Panc1 (cell line): ENCODE measurements at regions not wholly inside any gene's neighbourhood (a gene's known extent, or its start where the extent isn't known, plus 50 kb on each side); places are given as distances from the start of the nearest gene placed in this dataset.

ENCODE experiments used
- ATAC-seq: fragments of 200-7000 bp; cut with Tn5 transposase; 2 replicates; pipeline ENCODE4 v1.9.1; 2020; ENCODE audit warnings: mild to moderate bottlenecking, moderate library complexity
- BruUV-seq: library from RNA; stranded (reverse); fragments of 400-500 nt; replicated peaks from 2 replicates; lab custom pipeline; 2021; lab: Mats Ljungman, UMichigan
- CTCF ChIA-PET: fragments of 300-600 bp; sonication (Branson Sonifier 250); formaldehyde crosslinking; loops from one replicate; lab custom pipeline; 2022; ENCODE audit warnings: antibody characterized with exemption; lab: Charles Lee
- POLR2A ChIA-PET: fragments of 300-600 bp; sonication (Branson Sonifier 250); formaldehyde crosslinking; loops from one replicate; lab custom pipeline; 2022; ENCODE audit warnings: antibody characterized with exemption; lab: Charles Lee
- DNase-seq: peaks from one replicate; pipeline ENCODE4 v3.0.0-alpha.2; 2010; ENCODE audit warnings: low read depth, low spot score
- H3K27ac ChIP-seq: 2 replicates; pipeline ENCODE4 v1.5.1; 2011; ENCODE audit warnings: mild to moderate bottlenecking, low read length, inconsistent platforms
- H3K27me3 ChIP-seq: fragments of 200-500 bp; sonication (Bioruptor generic); 2 replicates; pipeline ENCODE4 v1.6.0; 2014; ENCODE audit warnings: low read length, inconsistent platforms; ENCODE audit not compliant: control insufficient read depth, insufficient read depth
- H3K36me3 ChIP-seq: fragments of 200-500 bp; sonication (Bioruptor generic); 2 replicates; pipeline ENCODE4 v1.5.1; 2014; ENCODE audit warnings: inconsistent platforms, mild to moderate bottlenecking, low read length, moderate library complexity; ENCODE audit not compliant: control insufficient read depth, insufficient read depth
- H3K4me1 ChIP-seq: 2 replicates; pipeline ENCODE4 v1.5.1; 2011; ENCODE audit warnings: inconsistent platforms, mild to moderate bottlenecking, low read length, moderate library complexity; ENCODE audit not compliant: control insufficient read depth, insufficient read depth
- H3K4me3 ChIP-seq, 2 experiments: 2 replicates each; pipeline ENCODE4 v1.5.1; 2011 to 2012; ENCODE audit warnings: low read depth in 2 of 2, low read length in 2 of 2, mild to moderate bottlenecking in 2 of 2, inconsistent platforms in 1 of 2, moderate library complexity in 1 of 2
- H3K9me3 ChIP-seq: fragments of 200-500 bp; sonication (Bioruptor generic); 2 replicates; pipeline ENCODE4 v1.5.1; 2014; ENCODE audit warnings: low read depth, mild to moderate bottlenecking, inconsistent platforms, low read length, moderate library complexity; ENCODE audit not compliant: control insufficient read depth, insufficient read depth
- POLR2AphosphoS5 ChIP-seq: IDR thresholded peaks from 2 replicates; pipeline ENCODE4 v1.6.1; 2012; ENCODE audit warnings: mild to moderate bottlenecking, low read depth, low read length, moderate library complexity
- SIN3A ChIP-seq: IDR thresholded peaks from 2 replicates; pipeline ENCODE4 v1.6.1; 2012; ENCODE audit warnings: low read depth, mild to moderate bottlenecking, low read length, moderate library complexity, borderline replicate concordance; ENCODE audit not compliant: insufficient read depth
- TCF7L2 ChIP-seq: IDR thresholded peaks from 2 replicates; pipeline ENCODE4 v1.6.1; 2011; ENCODE audit warnings: mild to moderate bottlenecking, low read depth, low read length, inconsistent platforms
- in situ Hi-C: cut with HindIII; loops from 2 replicates; pipeline ENCODE4 v1.10.0; 2016; ENCODE audit warnings: low sequenced_read_pairs, low pct_unique_long_range_greater_than_20kb
- intact Hi-C: fragments of 100-400 bp; cut with micrococcal nuclease; formaldehyde crosslinking; loops from one replicate; pipeline ENCODE4 v1.10.0; 2022; ENCODE audit not compliant: unreplicated experiment
- TF ChIP-seq, protein P1 (sequence below), 2 experiments: IDR thresholded peaks; 2 replicates each; pipeline ENCODE4 v1.6.1; 2011 to 2012; ENCODE audit warnings: low read depth in 2 of 2, control low read depth in 1 of 2, low read length in 1 of 2, mild to moderate bottlenecking in 1 of 2, moderate library complexity in 1 of 2; ENCODE audit not compliant: insufficient read depth in 1 of 2
- TF ChIP-seq, protein P2 (sequence below): fragments of 450-650 bp; IDR thresholded peaks from 2 replicates; pipeline ENCODE4 v1.5.1; 2017; ENCODE audit warnings: mild to moderate bottlenecking

DNA sequence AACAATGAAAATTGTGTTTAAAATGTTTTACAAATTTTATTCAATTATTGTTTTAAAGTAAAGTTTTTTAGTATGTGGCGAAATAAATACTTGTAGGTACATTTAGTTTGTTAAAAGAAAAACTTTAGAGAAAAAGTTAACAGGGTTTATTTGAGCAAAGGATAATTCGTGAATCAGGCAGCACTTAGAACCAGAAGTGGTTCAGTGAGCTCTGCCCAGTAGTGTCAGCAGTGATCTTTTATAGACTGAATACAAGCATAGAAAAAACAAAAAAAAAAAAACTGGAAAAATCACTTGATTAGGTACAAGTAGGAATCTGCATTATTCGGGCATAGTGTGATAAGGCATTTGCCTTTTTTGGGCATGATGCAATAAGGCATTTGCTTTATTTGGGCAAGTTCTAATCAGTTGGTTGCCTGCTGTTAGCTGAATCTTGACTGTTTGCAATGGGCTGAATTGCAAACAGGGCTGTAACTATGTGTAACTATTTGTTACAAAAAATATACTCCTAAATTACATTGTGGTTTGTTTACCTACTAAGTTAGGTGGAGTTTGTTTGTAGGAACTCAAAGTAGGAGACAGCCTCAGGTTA lies 122.9 kb upstream of the MMS22L start:
- in situ Hi-C loops, result no loop called here
- Histone ChIP-seq H3K27ac (no peak overlapping the region), H3K36me3 (no peaks in the 10 kb centered on the region), H3K27me3 (no peaks in the 10 kb centered on the region), H3K4me3 (no peak overlapping the region), H3K4me1 (no peaks in the 10 kb centered on the region), H3K9me3 (no peaks in the 10 kb centered on the region)
- ChIA-PET POLR2A (no interaction called here), CTCF (no interaction called here)
- no peak for ATAC-seq
- DNase-seq, result no peak
- intact Hi-C loops, result no loop called here
- TF ChIP-seq TCF7L2 (no peak), SIN3A (no peak), POLR2AphosphoS5 (no peak)
- TF ChIP-seq, protein P1, sequence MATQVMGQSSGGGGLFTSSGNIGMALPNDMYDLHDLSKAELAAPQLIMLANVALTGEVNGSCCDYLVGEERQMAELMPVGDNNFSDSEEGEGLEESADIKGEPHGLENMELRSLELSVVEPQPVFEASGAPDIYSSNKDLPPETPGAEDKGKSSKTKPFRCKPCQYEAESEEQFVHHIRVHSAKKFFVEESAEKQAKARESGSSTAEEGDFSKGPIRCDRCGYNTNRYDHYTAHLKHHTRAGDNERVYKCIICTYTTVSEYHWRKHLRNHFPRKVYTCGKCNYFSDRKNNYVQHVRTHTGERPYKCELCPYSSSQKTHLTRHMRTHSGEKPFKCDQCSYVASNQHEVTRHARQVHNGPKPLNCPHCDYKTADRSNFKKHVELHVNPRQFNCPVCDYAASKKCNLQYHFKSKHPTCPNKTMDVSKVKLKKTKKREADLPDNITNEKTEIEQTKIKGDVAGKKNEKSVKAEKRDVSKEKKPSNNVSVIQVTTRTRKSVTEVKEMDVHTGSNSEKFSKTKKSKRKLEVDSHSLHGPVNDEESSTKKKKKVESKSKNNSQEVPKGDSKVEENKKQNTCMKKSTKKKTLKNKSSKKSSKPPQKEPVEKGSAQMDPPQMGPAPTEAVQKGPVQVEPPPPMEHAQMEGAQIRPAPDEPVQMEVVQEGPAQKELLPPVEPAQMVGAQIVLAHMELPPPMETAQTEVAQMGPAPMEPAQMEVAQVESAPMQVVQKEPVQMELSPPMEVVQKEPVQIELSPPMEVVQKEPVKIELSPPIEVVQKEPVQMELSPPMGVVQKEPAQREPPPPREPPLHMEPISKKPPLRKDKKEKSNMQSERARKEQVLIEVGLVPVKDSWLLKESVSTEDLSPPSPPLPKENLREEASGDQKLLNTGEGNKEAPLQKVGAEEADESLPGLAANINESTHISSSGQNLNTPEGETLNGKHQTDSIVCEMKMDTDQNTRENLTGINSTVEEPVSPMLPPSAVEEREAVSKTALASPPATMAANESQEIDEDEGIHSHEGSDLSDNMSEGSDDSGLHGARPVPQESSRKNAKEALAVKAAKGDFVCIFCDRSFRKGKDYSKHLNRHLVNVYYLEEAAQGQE (IDR thresholded peaks at IDR 0.05; ENCODE audit: insufficient read depth in 1 of 2, low read depth in 2 of 2, low read length in 1 of 2), result no peak
- TF ChIP-seq, protein P2, sequence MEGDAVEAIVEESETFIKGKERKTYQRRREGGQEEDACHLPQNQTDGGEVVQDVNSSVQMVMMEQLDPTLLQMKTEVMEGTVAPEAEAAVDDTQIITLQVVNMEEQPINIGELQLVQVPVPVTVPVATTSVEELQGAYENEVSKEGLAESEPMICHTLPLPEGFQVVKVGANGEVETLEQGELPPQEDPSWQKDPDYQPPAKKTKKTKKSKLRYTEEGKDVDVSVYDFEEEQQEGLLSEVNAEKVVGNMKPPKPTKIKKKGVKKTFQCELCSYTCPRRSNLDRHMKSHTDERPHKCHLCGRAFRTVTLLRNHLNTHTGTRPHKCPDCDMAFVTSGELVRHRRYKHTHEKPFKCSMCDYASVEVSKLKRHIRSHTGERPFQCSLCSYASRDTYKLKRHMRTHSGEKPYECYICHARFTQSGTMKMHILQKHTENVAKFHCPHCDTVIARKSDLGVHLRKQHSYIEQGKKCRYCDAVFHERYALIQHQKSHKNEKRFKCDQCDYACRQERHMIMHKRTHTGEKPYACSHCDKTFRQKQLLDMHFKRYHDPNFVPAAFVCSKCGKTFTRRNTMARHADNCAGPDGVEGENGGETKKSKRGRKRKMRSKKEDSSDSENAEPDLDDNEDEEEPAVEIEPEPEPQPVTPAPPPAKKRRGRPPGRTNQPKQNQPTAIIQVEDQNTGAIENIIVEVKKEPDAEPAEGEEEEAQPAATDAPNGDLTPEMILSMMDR, result no peak
- no TSS peak for BruUV-seq

DNA sequence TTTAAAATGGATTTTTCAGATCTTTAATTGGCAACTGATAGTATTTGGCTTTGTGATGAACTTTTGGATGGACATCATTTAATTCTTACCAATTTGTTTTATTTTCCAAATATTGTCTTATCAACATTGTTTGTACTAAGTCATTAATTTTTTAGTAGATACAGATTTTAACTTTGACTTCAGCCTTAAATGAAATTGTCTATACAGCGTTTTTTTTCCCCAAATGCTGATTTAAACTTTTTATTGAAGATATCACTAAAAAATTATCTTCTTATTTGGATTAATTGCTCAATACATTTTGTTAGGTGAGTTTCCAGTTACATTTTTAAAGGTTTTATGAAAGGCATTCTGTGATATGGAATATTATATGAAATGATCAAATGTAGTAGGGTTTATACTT lies 123.6 kb upstream of the MMS22L start:
- in situ Hi-C loops, result no loop called here
- H3K27me3 ChIP-seq, result no peaks in the 10 kb centered on the region
- CTCF ChIA-PET, result no interaction called here
- POLR2A ChIA-PET, result no interaction called here
- no TSS peak for BruUV-seq
- no peak overlapping the region for H3K4me3 ChIP-seq
- no peaks in the 10 kb centered on the region for H3K9me3 ChIP-seq
- DNase-seq (no peak), ATAC-seq (no peak)
- intact Hi-C loops, result no loop called here
- no peaks in the 10 kb centered on the region for H3K4me1 ChIP-seq
- no peaks in the 10 kb centered on the region for H3K36me3 ChIP-seq
- TF ChIP-seq POLR2AphosphoS5, result no peak
- no peak for TF ChIP-seq TCF7L2
- TF ChIP-seq, protein P1 (IDR thresholded peaks at IDR 0.05; ENCODE audit: insufficient read depth in 1 of 2, low read depth in 2 of 2, low read length in 1 of 2), result no peak
- TF ChIP-seq, protein P2, result no peak
- no peak for TF ChIP-seq SIN3A
- H3K27ac ChIP-seq, result no peak overlapping the region
